ENCODE measurements at regions not wholly inside any gene's neighbourhood (a gene's known extent, or its start where the extent isn't known, plus 50 kb on each side); places are given as distances from the start of the nearest gene placed in this dataset.

DNA sequence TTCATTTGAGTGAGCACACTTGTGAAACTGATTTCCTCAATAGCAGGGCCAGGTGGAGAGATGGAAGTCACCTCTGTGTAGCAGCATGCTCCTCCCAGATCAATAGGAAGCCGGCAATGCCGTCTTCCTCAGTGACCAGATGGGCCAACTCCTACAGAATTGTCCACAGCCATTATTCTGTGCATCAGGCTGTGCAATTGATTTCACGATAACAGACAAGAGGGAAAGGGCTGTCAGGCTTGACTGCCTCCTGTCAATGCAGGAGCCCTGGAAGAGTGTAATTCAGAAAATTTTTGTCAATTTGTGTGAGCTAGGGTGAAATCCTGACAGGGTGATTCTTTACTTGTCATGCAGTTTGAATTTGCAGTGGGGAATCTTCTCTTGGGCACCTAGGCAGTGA lies 838.4 kb upstream of the NUDT12 start:
- Histone ChIP-seq H4K5ac (ENCODE audit: low read length) (no peak overlapping the region), H3K79me1 (ENCODE audit: low read length) (no peaks in the 10 kb centered on the region), H3K9ac (ENCODE audit: low read length) (no peak overlapping the region), H3K79me2 (ENCODE audit: control insufficient read depth, insufficient read depth, low read length) (no peaks in the 10 kb centered on the region), H4K8ac (ENCODE audit: low read depth, low read length) (no peak overlapping the region), H2AK5ac (ENCODE audit: low read length) (no peak overlapping the region), H2BK5ac (ENCODE audit: low read length) (no peak overlapping the region), H3K27me3 (ENCODE audit: insufficient read depth, low read length, poor library complexity) (no peaks in the 10 kb centered on the region), H3K4me1 (ENCODE audit: control insufficient read depth, low read depth, low read length) (no peaks in the 10 kb centered on the region), H3K18ac (ENCODE audit: low read length) (no peak overlapping the region), H3K23ac (ENCODE audit: low read length) (no peak overlapping the region), H3K4me2 (ENCODE audit: low read length) (no peak overlapping the region), H3K4ac (ENCODE audit: low read depth, low read length) (no peak overlapping the region), H3K27ac (ENCODE audit: low read depth, low read length) (no peak overlapping the region), H2BK120ac (ENCODE audit: low read depth, low read length) (no peak overlapping the region), H3K56ac (ENCODE audit: low read length) (no peak overlapping the region), H3K36me3 (ENCODE audit: control insufficient read depth, insufficient read depth, low read length) (no peaks in the 10 kb centered on the region), H3K4me3 (ENCODE audit: low read length) (no peak overlapping the region), H2BK15ac (replicated peaks; ENCODE audit: low read depth) (no peak overlapping the region)
- WGBS (ENCODE audit: extremely low coverage, insufficient coverage, low lambda C conversion rate): no CpG with 5 or more reads among the region's 3 CpGs
- no peak for DNase-seq

DNA sequence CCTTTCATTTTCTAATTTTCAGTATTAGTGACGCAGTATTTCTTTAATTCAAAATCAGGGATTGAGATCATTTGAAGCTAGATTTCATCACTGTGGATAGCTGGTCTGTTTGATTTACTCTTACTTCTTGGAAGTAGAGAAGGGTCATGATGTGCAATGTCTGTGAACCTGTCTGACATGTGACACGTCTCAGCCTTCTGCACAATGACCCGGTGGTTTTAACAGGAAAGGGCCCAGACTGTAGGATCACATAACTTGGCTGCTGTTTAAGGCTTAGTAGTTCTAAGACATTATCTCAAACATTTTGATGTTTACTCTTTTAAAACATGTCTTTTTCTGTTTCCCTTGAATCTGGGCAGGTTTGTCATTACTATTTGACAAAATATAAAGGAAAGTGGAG lies 823.3 kb upstream of the NUDT12 start:
- Histone ChIP-seq H4K5ac (ENCODE audit: low read length) (no peak overlapping the region), H3K27ac (ENCODE audit: low read depth, low read length) (no peak overlapping the region), H3K79me2 (ENCODE audit: control insufficient read depth, insufficient read depth, low read length) (no peaks in the 10 kb centered on the region), H2AK5ac (ENCODE audit: low read length) (no peak overlapping the region), H2BK15ac (replicated peaks; ENCODE audit: low read depth) (no peak overlapping the region), H4K8ac (ENCODE audit: low read depth, low read length) (no peak overlapping the region), H3K4ac (ENCODE audit: low read depth, low read length) (no peak overlapping the region), H2BK5ac (ENCODE audit: low read length) (no peak overlapping the region), H3K56ac (ENCODE audit: low read length) (no peak overlapping the region), H3K4me2 (ENCODE audit: low read length) (no peak overlapping the region), H3K79me1 (ENCODE audit: low read length) (no peaks in the 10 kb centered on the region), H2BK120ac (ENCODE audit: low read depth, low read length) (no peak overlapping the region), H3K23ac (ENCODE audit: low read length) (no peak overlapping the region), H3K4me3 (ENCODE audit: low read length) (no peak overlapping the region), H3K9ac (ENCODE audit: low read length) (no peak overlapping the region), H3K36me3 (ENCODE audit: control insufficient read depth, insufficient read depth, low read length) (no peaks in the 10 kb centered on the region), H3K4me1 (ENCODE audit: control insufficient read depth, low read depth, low read length) (no peaks in the 10 kb centered on the region), H3K27me3 (ENCODE audit: insufficient read depth, low read length, poor library complexity) (no peaks in the 10 kb centered on the region), H3K18ac (ENCODE audit: low read length) (no peak overlapping the region)
- no CpG with 5 or more reads among the region's 3 CpGs for WGBS (ENCODE audit: extremely low coverage, insufficient coverage, low lambda C conversion rate)
- DNase-seq: no peak

DNA sequence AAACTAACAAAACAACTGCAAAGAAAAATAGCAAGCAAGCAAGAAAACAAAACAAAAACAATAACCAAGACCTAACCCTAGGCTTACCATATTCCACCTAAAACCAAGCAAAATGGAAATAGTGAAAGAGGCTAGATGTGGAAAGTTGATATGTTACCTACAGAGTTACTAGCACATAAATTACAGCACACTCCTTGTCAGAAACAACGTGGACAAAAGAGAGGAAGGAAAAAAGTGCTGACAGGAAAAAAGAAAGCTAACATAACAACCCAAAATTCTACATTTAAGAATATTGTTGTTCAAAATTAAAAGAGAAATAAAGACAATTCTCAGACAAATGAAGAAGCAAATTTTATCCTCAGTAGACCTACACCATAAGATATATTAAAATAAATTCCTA lies 812.8 kb upstream of the NUDT12 start:
- H3K79me1 ChIP-seq (ENCODE audit: low read length): no peaks in the 10 kb centered on the region
- H3K36me3 ChIP-seq (ENCODE audit: control insufficient read depth, insufficient read depth, low read length): no peaks in the 10 kb centered on the region
- H3K9ac ChIP-seq (ENCODE audit: low read length): no peak overlapping the region
- no peaks in the 10 kb centered on the region for H3K79me2 ChIP-seq (ENCODE audit: control insufficient read depth, insufficient read depth, low read length)
- no peak overlapping the region for H3K4me3 ChIP-seq (ENCODE audit: low read length)
- H3K4ac ChIP-seq (ENCODE audit: low read depth, low read length): no peak overlapping the region
- no peak overlapping the region for H2BK15ac ChIP-seq (replicated peaks; ENCODE audit: low read depth)
- H3K27me3 ChIP-seq (ENCODE audit: insufficient read depth, low read length, poor library complexity): no peaks in the 10 kb centered on the region
- H3K4me1 ChIP-seq (ENCODE audit: control insufficient read depth, low read depth, low read length): no peaks in the 10 kb centered on the region
- H3K23ac ChIP-seq (ENCODE audit: low read length): no peak overlapping the region
- no CpG with 5 or more reads among the region's 1 CpG for WGBS (ENCODE audit: extremely low coverage, insufficient coverage, low lambda C conversion rate)
- no peak overlapping the region for H3K4me2 ChIP-seq (ENCODE audit: low read length)
- H2BK5ac ChIP-seq (ENCODE audit: low read length): no peak overlapping the region
- H3K18ac ChIP-seq (ENCODE audit: low read length): no peak overlapping the region
- H3K27ac ChIP-seq (ENCODE audit: low read depth, low read length): no peak overlapping the region
- no peak overlapping the region for H4K5ac ChIP-seq (ENCODE audit: low read length)
- no peak for DNase-seq
- no peak overlapping the region for H4K8ac ChIP-seq (ENCODE audit: low read depth, low read length)
- H3K56ac ChIP-seq (ENCODE audit: low read length): no peak overlapping the region
- no peak overlapping the region for H2BK120ac ChIP-seq (ENCODE audit: low read depth, low read length)
- no peak overlapping the region for H2AK5ac ChIP-seq (ENCODE audit: low read length)

DNA sequence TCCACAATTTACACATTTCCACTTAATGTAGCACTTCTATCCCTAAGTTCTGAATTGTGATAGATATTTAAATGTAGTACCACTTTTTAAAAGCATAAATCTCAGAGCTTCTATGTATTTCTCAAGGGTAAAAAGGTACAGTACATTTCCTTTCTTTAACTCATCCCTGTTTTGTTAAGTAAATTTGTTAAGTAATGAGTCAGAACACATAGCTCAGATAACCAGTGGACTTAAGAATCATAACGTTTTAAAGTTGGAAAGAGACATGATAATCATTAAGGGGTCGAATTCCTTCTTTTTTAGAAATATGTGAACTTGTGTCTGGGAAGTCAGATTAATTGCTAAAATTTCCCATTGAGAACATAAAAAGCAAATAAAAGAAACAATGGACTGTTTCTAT lies 810.2 kb upstream of the NUDT12 start:
- Histone ChIP-seq H3K18ac (ENCODE audit: low read length) (no peak overlapping the region), H3K23ac (ENCODE audit: low read length) (no peak overlapping the region), H3K56ac (ENCODE audit: low read length) (no peak overlapping the region), H3K4me2 (ENCODE audit: low read length) (no peak overlapping the region), H3K27me3 (ENCODE audit: insufficient read depth, low read length, poor library complexity) (no peaks in the 10 kb centered on the region), H3K79me2 (ENCODE audit: control insufficient read depth, insufficient read depth, low read length) (no peaks in the 10 kb centered on the region), H3K79me1 (ENCODE audit: low read length) (no peaks in the 10 kb centered on the region), H3K36me3 (ENCODE audit: control insufficient read depth, insufficient read depth, low read length) (no peaks in the 10 kb centered on the region), H2BK120ac (ENCODE audit: low read depth, low read length) (no peak overlapping the region), H3K4me3 (ENCODE audit: low read length) (no peak overlapping the region), H3K4me1 (ENCODE audit: control insufficient read depth, low read depth, low read length) (no peaks in the 10 kb centered on the region), H3K9ac (ENCODE audit: low read length) (no peak overlapping the region), H3K4ac (ENCODE audit: low read depth, low read length) (no peak overlapping the region), H2BK15ac (replicated peaks; ENCODE audit: low read depth) (no peak overlapping the region), H4K8ac (ENCODE audit: low read depth, low read length) (no peak overlapping the region), H2AK5ac (ENCODE audit: low read length) (no peak overlapping the region), H3K27ac (ENCODE audit: low read depth, low read length) (no peak overlapping the region), H4K5ac (ENCODE audit: low read length) (no peak overlapping the region), H2BK5ac (ENCODE audit: low read length) (no peak overlapping the region)
- no peak for DNase-seq
- no CpG with 5 or more reads among the region's 2 CpGs for WGBS (ENCODE audit: extremely low coverage, insufficient coverage, low lambda C conversion rate)

DNA sequence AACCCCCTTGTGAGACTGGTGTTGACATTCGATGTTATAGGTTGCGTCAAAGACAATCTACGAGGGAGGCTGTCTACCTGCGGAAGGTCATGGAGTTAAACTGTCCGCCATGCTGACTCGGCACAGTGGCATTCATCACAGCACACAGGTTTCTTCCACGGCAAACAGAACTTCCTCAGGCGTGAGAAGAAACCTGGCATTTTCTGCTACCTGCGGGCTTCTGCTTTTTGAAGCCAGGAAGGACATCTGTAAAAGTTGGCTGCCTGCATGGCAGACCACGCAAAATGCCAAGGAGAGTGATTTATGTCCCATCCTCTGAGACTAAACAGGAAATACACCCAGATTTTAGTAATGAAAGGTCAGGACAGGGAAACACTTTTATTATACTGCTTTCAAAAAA lies 809.8 kb upstream of the NUDT12 start:
- Histone ChIP-seq H2AK5ac (ENCODE audit: low read length) (no peak overlapping the region), H3K18ac (ENCODE audit: low read length) (no peak overlapping the region), H2BK15ac (replicated peaks; ENCODE audit: low read depth) (no peak overlapping the region), H3K79me1 (ENCODE audit: low read length) (no peaks in the 10 kb centered on the region), H2BK5ac (ENCODE audit: low read length) (no peak overlapping the region), H3K56ac (ENCODE audit: low read length) (no peak overlapping the region), H3K36me3 (ENCODE audit: control insufficient read depth, insufficient read depth, low read length) (no peaks in the 10 kb centered on the region), H4K8ac (ENCODE audit: low read depth, low read length) (no peak overlapping the region), H3K23ac (ENCODE audit: low read length) (no peak overlapping the region), H3K4ac (ENCODE audit: low read depth, low read length) (no peak overlapping the region), H3K27me3 (ENCODE audit: insufficient read depth, low read length, poor library complexity) (no peaks in the 10 kb centered on the region), H3K27ac (ENCODE audit: low read depth, low read length) (no peak overlapping the region), H3K9ac (ENCODE audit: low read length) (no peak overlapping the region), H3K79me2 (ENCODE audit: control insufficient read depth, insufficient read depth, low read length) (no peaks in the 10 kb centered on the region), H3K4me3 (ENCODE audit: low read length) (no peak overlapping the region), H2BK120ac (ENCODE audit: low read depth, low read length) (no peak overlapping the region), H3K4me1 (ENCODE audit: control insufficient read depth, low read depth, low read length) (no peaks in the 10 kb centered on the region), H3K4me2 (ENCODE audit: low read length) (no peak overlapping the region), H4K5ac (ENCODE audit: low read length) (no peak overlapping the region)
- no peak for DNase-seq
- no CpG with 5 or more reads among the region's 10 CpGs for WGBS (ENCODE audit: extremely low coverage, insufficient coverage, low lambda C conversion rate)

DNA sequence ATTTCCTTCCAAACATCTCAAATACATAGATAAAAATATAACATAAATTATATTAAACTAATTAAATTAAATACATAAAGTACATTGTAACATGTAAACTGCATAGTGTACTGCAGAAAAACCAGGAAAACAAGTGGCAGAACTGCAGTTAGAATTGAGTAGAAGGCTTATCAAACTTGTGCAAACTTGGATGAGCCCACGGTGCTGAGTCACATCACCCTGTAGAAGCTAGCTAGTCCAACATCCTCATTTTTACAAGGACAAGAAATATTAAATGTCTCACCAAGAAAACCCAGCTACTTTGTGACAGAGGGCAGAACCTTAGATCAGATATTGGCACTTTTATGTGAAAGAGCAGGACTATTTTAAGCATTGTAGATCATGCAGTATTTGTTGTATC lies 807.9 kb upstream of the NUDT12 start:
- no peak overlapping the region for H3K4me2 ChIP-seq (ENCODE audit: low read length)

More for the DNA sequence above, 807.9 kb upstream of the NUDT12 start:
- Histone ChIP-seq H3K36me3 (ENCODE audit: control insufficient read depth, insufficient read depth, low read length) (no peaks in the 10 kb centered on the region), H2BK15ac (replicated peaks; ENCODE audit: low read depth) (no peak overlapping the region), H2AK5ac (ENCODE audit: low read length) (no peak overlapping the region), H2BK120ac (ENCODE audit: low read depth, low read length) (no peak overlapping the region), H3K4ac (ENCODE audit: low read depth, low read length) (no peak overlapping the region), H4K5ac (ENCODE audit: low read length) (no peak overlapping the region), H3K18ac (ENCODE audit: low read length) (no peak overlapping the region), H3K4me1 (ENCODE audit: control insufficient read depth, low read depth, low read length) (no peaks in the 10 kb centered on the region), H3K9ac (ENCODE audit: low read length) (no peak overlapping the region), H3K23ac (ENCODE audit: low read length) (no peak overlapping the region), H3K27me3 (ENCODE audit: insufficient read depth, low read length, poor library complexity) (no peaks in the 10 kb centered on the region), H3K79me1 (ENCODE audit: low read length) (no peaks in the 10 kb centered on the region), H3K79me2 (ENCODE audit: control insufficient read depth, insufficient read depth, low read length) (no peaks in the 10 kb centered on the region), H4K8ac (ENCODE audit: low read depth, low read length) (no peak overlapping the region), H3K4me3 (ENCODE audit: low read length) (no peak overlapping the region), H3K27ac (ENCODE audit: low read depth, low read length) (no peak overlapping the region), H3K56ac (ENCODE audit: low read length) (no peak overlapping the region), H2BK5ac (ENCODE audit: low read length) (no peak overlapping the region)
- DNase-seq: no peak
- no CpG with 5 or more reads among the region's 1 CpG for WGBS (ENCODE audit: extremely low coverage, insufficient coverage, low lambda C conversion rate)
